Panc1 (cell line): ENCODE measurements at regions not wholly inside any gene's neighbourhood (a gene's known extent, or its start where the extent isn't known, plus 50 kb on each side); places are given as distances from the start of the nearest gene placed in this dataset.

Experiments
- ATAC-seq: fragments of 200-7000 bp; cut with Tn5 transposase; 2 replicates; pipeline ENCODE4 v1.9.1; 2020; ENCODE audit warnings: mild to moderate bottlenecking, moderate library complexity
- BruUV-seq: library from RNA; stranded (reverse); fragments of 400-500 nt; replicated peaks from 2 replicates; lab custom pipeline; 2021; lab: Mats Ljungman, UMichigan
- CTCF ChIA-PET: fragments of 300-600 bp; sonication (Branson Sonifier 250); formaldehyde crosslinking; loops from one replicate; lab custom pipeline; 2022; ENCODE audit warnings: antibody characterized with exemption; lab: Charles Lee
- POLR2A ChIA-PET: fragments of 300-600 bp; sonication (Branson Sonifier 250); formaldehyde crosslinking; loops from one replicate; lab custom pipeline; 2022; ENCODE audit warnings: antibody characterized with exemption; lab: Charles Lee
- DNase-seq: peaks from one replicate; pipeline ENCODE4 v3.0.0-alpha.2; 2010; ENCODE audit warnings: low read depth, low spot score
- H3K27ac ChIP-seq: 2 replicates; pipeline ENCODE4 v1.5.1; 2011; ENCODE audit warnings: mild to moderate bottlenecking, low read length, inconsistent platforms
- H3K27me3 ChIP-seq: fragments of 200-500 bp; sonication (Bioruptor generic); 2 replicates; pipeline ENCODE4 v1.6.0; 2014; ENCODE audit warnings: low read length, inconsistent platforms; ENCODE audit not compliant: control insufficient read depth, insufficient read depth
- H3K36me3 ChIP-seq: fragments of 200-500 bp; sonication (Bioruptor generic); 2 replicates; pipeline ENCODE4 v1.5.1; 2014; ENCODE audit warnings: inconsistent platforms, mild to moderate bottlenecking, low read length, moderate library complexity; ENCODE audit not compliant: control insufficient read depth, insufficient read depth
- H3K4me1 ChIP-seq: 2 replicates; pipeline ENCODE4 v1.5.1; 2011; ENCODE audit warnings: inconsistent platforms, mild to moderate bottlenecking, low read length, moderate library complexity; ENCODE audit not compliant: control insufficient read depth, insufficient read depth
- H3K4me3 ChIP-seq, 2 experiments: 2 replicates each; pipeline ENCODE4 v1.5.1; 2011 to 2012; ENCODE audit warnings: low read depth in 2 of 2, low read length in 2 of 2, mild to moderate bottlenecking in 2 of 2, inconsistent platforms in 1 of 2, moderate library complexity in 1 of 2
- H3K9me3 ChIP-seq: fragments of 200-500 bp; sonication (Bioruptor generic); 2 replicates; pipeline ENCODE4 v1.5.1; 2014; ENCODE audit warnings: low read depth, mild to moderate bottlenecking, inconsistent platforms, low read length, moderate library complexity; ENCODE audit not compliant: control insufficient read depth, insufficient read depth
- CTCF ChIP-seq: fragments of 450-650 bp; IDR thresholded peaks from 2 replicates; pipeline ENCODE4 v1.5.1; 2017; ENCODE audit warnings: mild to moderate bottlenecking
- POLR2AphosphoS5 ChIP-seq: IDR thresholded peaks from 2 replicates; pipeline ENCODE4 v1.6.1; 2012; ENCODE audit warnings: mild to moderate bottlenecking, low read depth, low read length, moderate library complexity
- REST ChIP-seq, 2 experiments: IDR thresholded peaks; 2 replicates each; pipeline ENCODE4 v1.6.1; 2011 to 2012; ENCODE audit warnings: low read depth in 2 of 2, control low read depth in 1 of 2, low read length in 1 of 2, mild to moderate bottlenecking in 1 of 2, moderate library complexity in 1 of 2; ENCODE audit not compliant: insufficient read depth in 1 of 2
- SIN3A ChIP-seq: IDR thresholded peaks from 2 replicates; pipeline ENCODE4 v1.6.1; 2012; ENCODE audit warnings: low read depth, mild to moderate bottlenecking, low read length, moderate library complexity, borderline replicate concordance; ENCODE audit not compliant: insufficient read depth
- TCF7L2 ChIP-seq: IDR thresholded peaks from 2 replicates; pipeline ENCODE4 v1.6.1; 2011; ENCODE audit warnings: mild to moderate bottlenecking, low read depth, low read length, inconsistent platforms
- in situ Hi-C: cut with HindIII; loops from 2 replicates; pipeline ENCODE4 v1.10.0; 2016; ENCODE audit warnings: low sequenced_read_pairs, low pct_unique_long_range_greater_than_20kb
- intact Hi-C: fragments of 100-400 bp; cut with micrococcal nuclease; formaldehyde crosslinking; loops from one replicate; pipeline ENCODE4 v1.10.0; 2022; ENCODE audit not compliant: unreplicated experiment

- in situ Hi-C loops (no loop called here), intact Hi-C loops (no loop called here)
- Histone ChIP-seq H3K4me3 (no peak overlapping the region), H3K9me3 (no peaks in the 10 kb centered on the region), H3K27me3 (peaks cover 4% of the 10 kb centered on the region; the same call in 1 of the 2 replicates), H3K36me3 (no peaks in the 10 kb centered on the region), H3K27ac (no peak overlapping the region), H3K4me1 (no peaks in the 10 kb centered on the region)
- BruUV-seq, result no TSS peak
- ATAC-seq, result no peak
- ChIA-PET POLR2A (no interaction called here), CTCF (interaction anchor here (0.5 kb wide), 1 partner anchor 279 kb away, joined by 7 read pairs; no protein-coding TSS in a partner anchor)
- TF ChIP-seq CTCF, result no peak
- TF ChIP-seq TCF7L2, result no peak
- TF ChIP-seq SIN3A, result no peak
- TF ChIP-seq POLR2AphosphoS5, result no peak
- no peak for TF ChIP-seq REST (IDR thresholded peaks at IDR 0.05; ENCODE audit: insufficient read depth in 1 of 2, low read depth in 2 of 2, low read length in 1 of 2)
- DNase-seq, result no peak
Measured at GRCh38 chr11:107265591-107266121, 192.0 kb downstream of the CWF19L2 start.

- no peak overlapping the region for H3K4me3 ChIP-seq
- ChIA-PET CTCF (no interaction called here), POLR2A (no interaction called here)
- TF ChIP-seq REST (IDR thresholded peaks at IDR 0.05; ENCODE audit: insufficient read depth in 1 of 2, low read depth in 2 of 2, low read length in 1 of 2) (no peak), POLR2AphosphoS5 (no peak), TCF7L2 (no peak), CTCF (no peak), SIN3A (no peak)
- no peaks in the 10 kb centered on the region for H3K9me3 ChIP-seq
- DNase-seq (no peak), ATAC-seq (no peak)
- no peaks in the 10 kb centered on the region for H3K36me3 ChIP-seq
- BruUV-seq, result no TSS peak
- intact Hi-C loops, result no loop called here
- no peak overlapping the region for H3K27ac ChIP-seq
- H3K27me3 ChIP-seq, result peaks cover 4% of the 10 kb centered on the region; the same call in 1 of the 2 replicates
- in situ Hi-C loops, result no loop called here
- no peaks in the 10 kb centered on the region for H3K4me1 ChIP-seq
Measured at GRCh38 chr11:107263844-107264563, 193.6 kb downstream of the CWF19L2 start.
